Occipital lobe (tissue), 1 donor: ENCODE measurements at regions not wholly inside any gene's neighbourhood (a gene's known extent, or its start where the extent isn't known, plus 50 kb on each side); places are given as distances from the start of the nearest gene placed in this dataset.
A peak's percentile ranks its signal among the peaks of the same experiment; 100 is the strongest.
"Not testable (repeated sequence)": the region's sequence is repeated elsewhere in the genome, so short reads cannot be mapped to it uniquely, and the experiment has no call there.

Experiments
- DNase-seq: peaks from one replicate; lab custom pipeline; 2025; lab: John Stamatoyannopoulos, UW

- not testable (repeated sequence) for DNase-seq
Observed at GRCh38 chr5:128730021-128730420, 192.0 kb upstream of the FBN2 start.

DNA sequence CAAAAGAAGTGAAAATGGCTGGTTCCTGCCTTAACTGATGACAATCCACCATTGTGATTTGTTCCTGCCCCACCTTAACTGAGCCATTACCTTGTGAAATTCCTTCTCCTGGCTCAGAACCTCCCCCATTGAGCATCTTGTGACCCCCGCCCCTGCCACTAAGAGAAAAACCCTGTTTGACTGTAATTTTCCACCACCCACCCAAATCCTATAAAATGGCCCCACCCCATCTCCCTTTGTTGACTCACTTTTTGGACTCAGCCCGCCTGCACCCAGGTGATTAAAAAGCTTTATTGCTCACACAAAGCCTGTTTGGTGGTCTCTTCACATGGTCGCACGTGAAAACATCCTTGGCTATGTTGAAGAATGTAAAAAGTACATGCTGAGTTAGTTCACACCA, 197.6 kb upstream of the FBN2 start:
- not testable (repeated sequence) for DNase-seq

DNA sequence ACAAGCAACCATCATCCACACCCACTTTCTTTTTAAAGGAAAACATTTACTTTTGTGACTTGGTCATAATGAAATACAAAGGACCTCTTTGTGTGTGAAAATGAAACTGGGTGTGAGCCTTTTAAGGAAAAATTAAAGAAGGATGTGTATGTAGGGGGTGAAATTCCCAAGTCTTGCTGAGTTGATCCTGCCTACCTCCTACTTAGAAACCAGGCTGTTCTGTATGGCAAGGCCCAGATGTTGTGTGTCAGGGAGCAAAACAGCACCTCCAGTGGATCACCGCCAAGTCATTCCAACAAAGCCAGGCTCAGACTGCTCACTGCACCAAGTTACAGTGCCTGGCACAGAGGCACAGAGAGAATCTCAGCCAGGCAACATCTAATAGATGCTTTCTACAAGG, 198.5 kb upstream of the FBN2 start:
- DNase-seq: peak; percentile 20

GRCh38 chr5:128749136-128749898, 211.3 kb upstream of the FBN2 start:
- DNase-seq: no peak

GRCh38 chr5:128750155-128750554, 212.1 kb upstream of the FBN2 start:
- no peak for DNase-seq

- DNase-seq: no peak
Observed at GRCh38 chr5:128757196-128757959, 207.9 kb upstream of the SLC27A6 start.

- no peak for DNase-seq
Observed at GRCh38 chr5:128762661-128763306, 202.5 kb upstream of the SLC27A6 start.

GRCh38 chr5:128763321-128763720, 202.0 kb upstream of the SLC27A6 start:
- DNase-seq: no peak

DNA sequence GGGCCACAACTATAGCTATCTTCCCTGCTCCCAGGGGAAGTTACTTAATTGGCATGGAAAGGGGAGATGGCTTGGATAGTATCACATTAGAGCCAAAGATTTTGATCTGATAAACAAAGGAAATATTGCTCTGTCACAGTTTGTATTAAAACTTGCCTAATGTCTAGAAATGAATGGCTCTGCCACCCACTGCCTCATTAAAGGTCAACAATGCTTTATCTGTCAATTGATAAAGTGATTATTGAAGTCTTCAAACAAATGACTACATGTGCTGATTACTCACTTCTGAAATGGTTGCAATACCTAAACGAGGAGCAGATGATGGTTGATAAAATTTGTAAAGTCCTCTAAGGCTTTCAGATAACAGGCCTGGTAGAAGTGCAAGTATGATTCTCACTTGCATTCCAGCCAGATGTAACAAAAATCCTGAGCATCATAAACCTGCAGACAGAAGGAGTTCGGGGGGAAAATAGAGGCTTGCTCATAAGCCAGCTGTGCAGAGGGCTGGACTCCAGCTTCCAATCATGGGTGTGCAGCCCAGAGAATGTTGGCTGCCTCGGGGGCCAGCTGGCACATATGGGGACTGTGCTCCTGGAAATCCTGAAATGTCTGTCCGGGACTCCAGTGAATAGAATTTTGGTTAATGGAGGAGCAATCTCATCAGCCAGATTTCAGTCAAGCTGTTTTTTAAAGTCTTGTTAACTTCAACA, 200.5 kb upstream of the SLC27A6 start:
- no peak for DNase-seq

DNA sequence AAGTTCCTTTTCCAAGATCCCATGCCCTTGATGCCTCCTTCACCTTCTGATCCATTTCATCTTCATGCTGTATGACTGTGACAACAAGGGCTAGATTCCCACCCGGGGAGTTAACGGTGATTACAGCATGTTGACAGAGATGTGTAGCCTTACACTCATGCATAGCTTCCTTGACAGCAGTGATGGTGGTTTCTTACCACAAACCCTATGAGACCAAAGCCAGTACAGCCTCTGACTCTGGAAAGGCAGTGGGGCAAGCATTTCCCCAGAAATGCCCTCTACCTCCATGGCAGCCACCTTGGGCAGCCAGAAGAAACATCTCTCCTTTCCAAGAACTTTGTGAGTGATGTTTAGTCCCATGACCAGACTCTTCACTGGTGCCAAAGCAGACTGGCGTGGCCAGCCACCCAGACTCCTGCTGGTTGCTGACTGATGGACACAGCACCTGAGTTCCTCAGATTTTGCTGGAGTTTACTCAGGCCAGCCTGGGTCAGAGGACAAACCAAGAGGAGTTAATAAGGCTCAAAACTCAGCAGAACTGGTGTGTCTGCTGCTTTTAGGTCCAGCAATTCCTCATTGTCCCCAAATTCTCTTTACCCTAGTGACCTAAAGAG, 199.7 kb upstream of the SLC27A6 start:
- DNase-seq: no peak

DNA sequence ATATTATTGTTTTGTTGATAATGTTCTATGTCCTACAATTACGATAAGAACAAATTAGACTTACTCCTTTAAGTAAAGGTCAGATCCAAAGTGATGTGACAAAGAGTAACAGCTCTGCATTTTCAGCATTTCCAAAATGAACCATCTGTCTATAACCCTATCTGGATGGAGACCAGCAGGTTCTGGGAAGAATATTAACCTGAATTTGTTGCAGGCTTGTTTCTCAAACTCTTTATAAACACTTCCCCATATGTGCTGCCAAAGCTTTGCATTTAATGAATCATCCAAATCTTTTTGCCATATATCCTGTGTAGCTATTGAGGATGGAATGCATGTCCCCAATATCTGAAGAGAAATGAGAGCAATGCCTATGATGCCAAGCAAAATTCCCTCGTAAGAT, 198.9 kb upstream of the SLC27A6 start:
- DNase-seq: no peak

GRCh38 chr5:128770907-128771306, 194.4 kb upstream of the SLC27A6 start:
- DNase-seq: no peak

GRCh38 chr5:128772356-128772755, 192.9 kb upstream of the SLC27A6 start:
- no peak for DNase-seq

DNA sequence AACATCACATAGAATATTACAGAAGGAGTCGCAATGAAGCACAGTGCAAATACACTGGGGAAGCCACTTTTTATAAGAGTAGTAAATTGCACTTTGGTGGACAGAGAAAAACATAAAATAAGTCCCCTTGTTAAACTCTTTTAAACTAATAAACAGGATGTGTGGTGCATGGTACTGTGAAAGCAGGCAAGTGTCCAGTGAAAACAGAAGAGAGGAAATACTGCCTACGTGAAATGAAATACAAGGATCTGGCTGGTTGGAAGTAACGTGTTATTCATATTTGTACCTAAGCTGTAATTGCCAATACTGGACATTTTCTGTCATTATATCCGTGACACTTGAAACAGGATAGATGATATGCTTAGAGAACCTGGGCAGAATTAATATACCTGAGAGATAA, 191.9 kb upstream of the SLC27A6 start:
- DNase-seq: no peak

- no peak for DNase-seq
Observed at GRCh38 chr5:128774605-128775004, 190.7 kb upstream of the SLC27A6 start.

DNA sequence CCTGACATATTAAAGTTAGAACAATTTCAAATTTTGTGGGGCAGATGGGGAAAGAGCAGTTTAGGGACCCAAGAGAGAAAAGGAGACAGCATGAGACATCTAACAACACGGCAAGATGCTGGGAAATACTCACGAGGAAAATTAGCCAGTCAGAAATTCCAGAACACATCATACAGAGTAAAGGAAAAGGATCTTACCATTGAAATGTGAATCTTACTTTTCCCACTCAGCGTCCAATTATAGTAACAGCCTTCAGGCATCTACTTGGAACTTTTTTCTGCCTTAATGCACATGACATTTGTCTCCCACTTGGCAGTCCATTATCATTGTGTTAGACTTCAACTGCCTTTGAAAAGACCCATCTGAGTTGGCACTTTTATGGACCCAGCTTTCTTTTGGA, 189.7 kb upstream of the SLC27A6 start:
- DNase-seq: no peak

DNA sequence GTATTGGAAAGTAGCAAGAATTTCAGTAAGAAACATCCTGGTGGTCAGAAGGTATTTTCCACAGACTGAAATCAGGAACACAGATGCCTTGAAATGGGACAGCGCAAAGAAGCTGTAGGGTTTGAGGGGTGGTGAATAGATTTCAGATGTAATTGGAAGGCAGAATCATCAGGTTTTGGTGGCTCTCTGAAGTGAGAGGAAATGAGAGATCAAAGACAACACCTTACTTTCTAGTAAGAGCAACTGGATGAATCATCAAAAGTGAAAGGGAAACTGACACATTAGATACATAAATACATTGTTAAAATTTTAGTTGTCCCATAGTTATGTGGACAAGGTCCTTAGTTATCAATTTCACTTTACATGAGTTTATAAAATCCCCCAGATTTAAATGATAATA, 188.2 kb upstream of the SLC27A6 start:
- DNase-seq: no peak

DNA sequence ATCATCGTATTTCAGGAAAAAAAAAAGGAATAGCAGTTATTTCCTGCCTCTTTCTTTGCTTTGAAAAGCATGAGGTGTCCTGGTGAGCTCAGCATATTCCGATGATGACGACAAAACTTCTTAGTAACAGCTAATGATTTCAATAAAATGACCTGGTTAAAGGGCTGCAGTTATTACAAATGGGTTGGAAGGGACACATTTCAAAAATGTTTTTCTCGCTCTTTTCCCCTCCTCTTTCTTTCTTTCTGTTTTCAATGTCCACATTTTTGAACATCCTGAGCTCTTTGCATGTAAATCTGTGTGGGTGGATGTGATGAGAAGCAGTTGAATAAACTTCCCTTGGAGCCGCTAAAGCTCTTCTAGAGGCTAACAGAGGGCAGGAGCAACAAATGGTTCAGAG, 186.8 kb upstream of the SLC27A6 start:
- DNase-seq: no peak

- no peak for DNase-seq
Observed at GRCh38 chr5:128782446-128782845, 182.8 kb upstream of the SLC27A6 start.

GRCh38 chr5:128784726-128785125, 180.6 kb upstream of the SLC27A6 start:
- DNase-seq: no peak

DNA sequence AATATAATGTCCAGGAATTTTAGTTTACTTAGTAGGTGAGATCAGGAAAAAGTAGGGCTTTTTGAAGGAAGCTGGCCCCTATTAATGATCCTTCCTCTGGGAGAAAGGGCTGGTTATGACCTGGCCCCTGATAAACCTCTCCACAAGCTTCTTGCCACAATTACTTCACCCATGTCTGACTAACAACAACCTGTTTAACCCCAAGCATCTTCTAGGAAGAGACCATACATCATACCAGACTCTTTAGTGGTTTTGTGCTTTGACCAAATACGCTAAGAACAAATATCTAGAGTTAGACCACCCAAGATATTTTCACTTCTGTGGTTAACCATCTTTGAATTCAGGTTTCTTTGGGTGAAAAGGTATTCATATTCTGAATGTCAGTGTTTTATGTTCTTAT, 174.0 kb upstream of the SLC27A6 start:
- no peak for DNase-seq
